CD14-positive monocyte (primary cell): ENCODE measurements at regions not wholly inside any gene's neighbourhood (a gene's known extent, or its start where the extent isn't known, plus 50 kb on each side); places are given as distances from the start of the nearest gene placed in this dataset.

Source experiments
- DNase-seq, 3 donors: peaks; one replicate each; pipeline ENCODE4 v3.0.0-alpha.2; 2011 to 2022
- H2AFZ ChIP-seq: 2 replicates; pipeline ENCODE4 v1.6.0; 2012; ENCODE audit warnings: mild to moderate bottlenecking, low read depth, low read length, inconsistent platforms; ENCODE audit not compliant: insufficient read depth, poor library complexity, severe bottlenecking
- H3K27ac ChIP-seq, 2 donors: 1 replicate in 1 of 2; 2 replicates in 1 of 2; pipeline ENCODE4 v1.5.1; 2012 to 2013; ENCODE audit warnings: low read length in 2 of 2, control low read depth in 1 of 2, inconsistent platforms in 1 of 2, low read depth in 1 of 2, mild to moderate bottlenecking in 1 of 2
- H3K27me3 ChIP-seq, 2 donors: one replicate each; pipeline versions ENCODE4 v1.6.0 to v1.6.1; 2011 to 2013; ENCODE audit warnings: low read length in 2 of 2; ENCODE audit not compliant: control insufficient read depth in 2 of 2, insufficient read depth in 2 of 2
- H3K36me3 ChIP-seq, 2 donors: replicated peaks in 1 of 2; 1 replicate in 1 of 2; 2 replicates in 1 of 2; pipeline versions ENCODE4 v1.5.1 to v1.6.1; 2012 to 2013; ENCODE audit warnings: low read length in 2 of 2, control low read depth in 1 of 2, inconsistent platforms in 1 of 2, mild to moderate bottlenecking in 1 of 2; ENCODE audit not compliant: insufficient read depth in 2 of 2, control insufficient read depth in 1 of 2
- H3K4me1 ChIP-seq, 2 donors: 1 replicate in 1 of 2; 2 replicates in 1 of 2; pipeline versions ENCODE4 v1.5.1 to v1.6.1; 2012 to 2013; ENCODE audit warnings: low read length in 2 of 2, control low read depth in 1 of 2, inconsistent platforms in 1 of 2, mild to moderate bottlenecking in 1 of 2, moderate library complexity in 1 of 2; ENCODE audit not compliant: insufficient read depth in 2 of 2, control insufficient read depth in 1 of 2
- H3K4me2 ChIP-seq: replicated peaks from 2 replicates; pipeline ENCODE3; 2012; ENCODE audit warnings: low read length, moderate library complexity, mild to moderate bottlenecking; ENCODE audit not compliant: poor library complexity, severe bottlenecking; ENCODE audit errors: extremely low read depth
- H3K4me3 ChIP-seq, 3 experiments: fragments of 200-600 bp in 1 of 3; sonication (generic) in 1 of 3; replicated peaks in 1 of 3; 1 replicate in 2 of 3; 2 replicates in 1 of 3; pipeline ENCODE4 v1.5.1; 2011 to 2013; ENCODE audit warnings: low read length in 3 of 3, mild to moderate bottlenecking in 3 of 3, control low read depth in 2 of 3, low read depth in 2 of 3, inconsistent platforms in 1 of 3, moderate library complexity in 1 of 3
- H3K79me2 ChIP-seq: 2 replicates; pipeline ENCODE4 v1.6.0; 2012; ENCODE audit warnings: mild to moderate bottlenecking, control low read depth, inconsistent platforms, low read length, moderate library complexity; ENCODE audit not compliant: insufficient read depth
- H3K9ac ChIP-seq: 2 replicates; pipeline ENCODE4 v1.6.0; 2017; ENCODE audit warnings: low read length, mild to moderate bottlenecking; ENCODE audit not compliant: insufficient read depth, poor library complexity, severe bottlenecking
- H3K9me3 ChIP-seq, 2 donors: replicated peaks in 1 of 2; 1 replicate in 1 of 2; 2 replicates in 1 of 2; pipeline versions ENCODE4 v1.5.1 to v1.6.1; 2012 to 2013; ENCODE audit warnings: low read length in 2 of 2, control low read depth in 1 of 2; ENCODE audit not compliant: control insufficient read depth in 1 of 2, insufficient read depth in 1 of 2
- H4K20me1 ChIP-seq: 2 replicates; pipeline ENCODE4 v1.6.0; 2012; ENCODE audit warnings: mild to moderate bottlenecking, low read length, control low read depth, moderate library complexity; ENCODE audit not compliant: insufficient read depth
- H3K27ac Mint-ChIP-seq, 7 donors: one replicate each; pipeline ENCODE4 v1.8.0; 2020; ENCODE audit warnings: mild to moderate bottlenecking in 7 of 7, mixed read lengths in 7 of 7, moderate library complexity in 6 of 7, inconsistent platforms in 2 of 7
- H3K27me3 Mint-ChIP-seq, 3 donors: one replicate each; pipeline ENCODE4 v1.8.0; 2021 to 2022; ENCODE audit warnings: low read depth in 3 of 3, mild to moderate bottlenecking in 3 of 3, mixed read lengths in 3 of 3, moderate library complexity in 3 of 3, inconsistent platforms in 1 of 3
- H3K36me3 Mint-ChIP-seq, 2 donors: one replicate each; pipeline ENCODE4 v1.8.0; 2020; ENCODE audit warnings: mixed read lengths in 2 of 2, inconsistent platforms in 1 of 2, mild to moderate bottlenecking in 1 of 2
- H3K4me1 Mint-ChIP-seq: one replicate; pipeline ENCODE4 v1.8.0; 2020; ENCODE audit warnings: mild to moderate bottlenecking, mixed read lengths
- H3K4me3 Mint-ChIP-seq, 2 donors: one replicate each; pipeline ENCODE4 v1.8.0; 2020; ENCODE audit warnings: mild to moderate bottlenecking in 2 of 2, mixed read lengths in 2 of 2, moderate library complexity in 1 of 2
- H3K9me3 Mint-ChIP-seq, 7 donors: one replicate each; pipeline ENCODE4 v1.8.0; 2020 to 2022; ENCODE audit warnings: mixed read lengths in 7 of 7, mild to moderate bottlenecking in 6 of 7, moderate library complexity in 6 of 7, inconsistent platforms in 2 of 7
- CTCF ChIP-seq: fragments of 200-600 bp; IDR thresholded peaks from one replicate; pipeline ENCODE4 v1.8.0; 2022; ENCODE audit warnings: antibody characterized with exemption, mild to moderate bottlenecking
- WGBS: methylation state at CpG from one replicate; pipeline ENCODE4 v1.1.5; 2013; ENCODE audit warnings: missing lambda C conversion rate; ENCODE audit not compliant: insufficient coverage; 5-methylcytosine and 5-hydroxymethylcytosine counted together
- intact Hi-C, 2 donors: fragments of 100-400 bp; cut with micrococcal nuclease; formaldehyde crosslinking; loops; one replicate each; pipeline versions ENCODE4 v1.15.0 to v1.15.1; 2023

GRCh38 chr9:135030566-135031226, 56.8 kb upstream of the OLFM1 start:
- intact Hi-C loops = no loop called here

More at GRCh38 chr9:135030566-135031226, 56.8 kb upstream of the OLFM1 start:
- no peak overlapping the region for H3K27ac ChIP-seq
- no peaks in the 10 kb centered on the region for H3K9me3 ChIP-seq
- no peak overlapping the region for H3K4me3 ChIP-seq
- no peak overlapping the region for H3K9ac ChIP-seq
- H3K36me3 ChIP-seq = no peaks in the 10 kb centered on the region
- WGBS = 67% methylated on average over 12 of the region's 16 CpGs
- TF ChIP-seq CTCF = no peak
- H3K4me2 ChIP-seq = no peak overlapping the region
- Mint-ChIP-seq H3K4me1 (no peaks in the 10 kb centered on the region), H3K27ac (no peak overlapping the region), H3K9me3 (peaks cover 0 to under 1% (median 0%) of the 10 kb centered on the region in 7 donors), H3K4me3 (no peak overlapping the region), H3K27me3 (peaks cover 2 to 29% (median 13%) of the 10 kb centered on the region in 3 donors), H3K36me3 (no peaks in the 10 kb centered on the region)
- no peaks in the 10 kb centered on the region for H3K4me1 ChIP-seq
- no peaks in the 10 kb centered on the region for H3K79me2 ChIP-seq
- no peaks in the 10 kb centered on the region for H4K20me1 ChIP-seq
- DNase-seq = no peak
- H3K27me3 ChIP-seq = peaks cover 0 to 7% of the 10 kb centered on the region in 2 donors
- no peak overlapping the region for H2AFZ ChIP-seq
